K562 (cell line): ENCODE measurements at regions not wholly inside any gene's neighbourhood (a gene's known extent, or its start where the extent isn't known, plus 50 kb on each side); places are given as distances from the start of the nearest gene placed in this dataset.
A peak's percentile ranks its signal among the peaks of the same experiment; 100 is the strongest.

Source experiments
- ARID1B ChIP-seq: fragments of 450-650 bp; IDR thresholded peaks from 2 replicates; pipeline ENCODE4 v1.6.1; 2016; ENCODE audit warnings: antibody characterized with exemption, mild to moderate bottlenecking, inconsistent platforms
- BCL6 ChIP-seq: fragments of 250-450 bp; sonication (Bioruptor Pico); IDR thresholded peaks from 2 replicates; pipeline ENCODE4 v1.4.0; 2020
- FIP1L1 ChIP-seq: fragments of 200-400 bp; formaldehyde crosslinking; IDR thresholded peaks from 2 replicates; pipeline ENCODE4 v1.6.1; 2018; ENCODE audit warnings: mild to moderate bottlenecking, low read depth, low read length; ENCODE audit not compliant: poor library complexity, severe bottlenecking
- GABPB2 ChIP-seq: fragments of 250-450 bp; sonication (Bioruptor Pico); conservative IDR thresholded peaks from 2 replicates; pipeline ENCODE4 v1.5.1; 2021; ENCODE audit warnings: mild to moderate bottlenecking
- HBP1 ChIP-seq: fragments of 450-650 bp; formaldehyde crosslinking; IDR thresholded peaks from 2 replicates; pipeline ENCODE4 v1.4.0; 2022; ENCODE audit warnings: missing genetic modification characterization
- KDM1A ChIP-seq, 2 experiments: fragments of 450-650 bp; IDR thresholded peaks; 2 replicates each; pipeline ENCODE4 v1.6.1; 2016; ENCODE audit warnings: mild to moderate bottlenecking in 2 of 2
- MAFG ChIP-seq: fragments of 450-650 bp; conservative IDR thresholded peaks from 2 replicates; pipeline ENCODE4 v1.6.1; 2016; ENCODE audit warnings: missing genetic modification characterization, missing compliant biosample characterization
- MEF2A ChIP-seq: IDR thresholded peaks from 2 replicates; pipeline ENCODE4 v1.6.1; 2011; ENCODE audit warnings: low read depth, mild to moderate bottlenecking, low read length, moderate library complexity; ENCODE audit not compliant: control insufficient read depth
- MEIS2 ChIP-seq: fragments of 450-650 bp; IDR thresholded peaks from 2 replicates; pipeline ENCODE4 v1.6.1; 2014; ENCODE audit warnings: mild to moderate bottlenecking; ENCODE audit not compliant: partially characterized antibody
- PHTF2 ChIP-seq: fragments of 250-450 bp; sonication (Bioruptor Pico); IDR thresholded peaks from 2 replicates; pipeline ENCODE4 v1.5.0; 2021; ENCODE audit warnings: mild to moderate bottlenecking
- POLR2A ChIP-seq: fragments of 450-650 bp; conservative IDR thresholded peaks from 2 replicates; pipeline ENCODE4 v1.6.1; 2016
- RBM25 ChIP-seq: fragments of 200-400 bp; formaldehyde crosslinking; IDR thresholded peaks from 2 replicates; pipeline ENCODE4 v1.6.1; 2018; ENCODE audit warnings: low read length, low read depth, moderate library complexity; ENCODE audit not compliant: severe bottlenecking
- RUNX1 ChIP-seq: sonication (generic); IDR thresholded peaks from 2 replicates; pipeline ENCODE4 v1.6.1; 2016; ENCODE audit warnings: antibody characterized with exemption, low read depth
- SMAD4 ChIP-seq: fragments of 250-450 bp; sonication (Bioruptor Pico); conservative IDR thresholded peaks from 2 replicates; pipeline ENCODE4 v1.8.0; 2021; ENCODE audit warnings: inconsistent platforms, mild to moderate bottlenecking, moderate library complexity
- SMARCA4 ChIP-seq: fragments of 450-650 bp; IDR thresholded peaks from 2 replicates; pipeline ENCODE4 v1.6.1; 2016
- YBX1 ChIP-seq: fragments of 450-650 bp; IDR thresholded peaks from 2 replicates; pipeline ENCODE4 v1.7.1; 2016; ENCODE audit warnings: mild to moderate bottlenecking
- ZKSCAN8 ChIP-seq: fragments of 200-800 bp; sonication (Bioruptor generic); IDR thresholded peaks from 2 replicates; pipeline ENCODE4 v1.6.1; 2016; ENCODE audit warnings: missing genetic modification characterization, missing compliant biosample characterization
- ZNF146 ChIP-seq: IDR thresholded peaks from one replicate; pipeline ENCODE4 v1.6.1; 2018; ENCODE audit warnings: missing compliant biosample characterization; ENCODE audit not compliant: unreplicated experiment
- ZNF24 ChIP-seq: fragments of 450-650 bp; IDR thresholded peaks from 2 replicates; pipeline ENCODE4 v1.6.1; 2016
- ZNF3 ChIP-seq: fragments of 250-450 bp; sonication (Bioruptor Pico); IDR thresholded peaks from 2 replicates; pipeline ENCODE4 v1.5.0; 2021; ENCODE audit warnings: mild to moderate bottlenecking, moderate library complexity
- ZNF740 ChIP-seq, 3 experiments: fragments of 200-800 bp in 1 of 3; sonication (Bioruptor generic) in 1 of 3; sonication (generic) in 1 of 3; formaldehyde crosslinking in 1 of 3; IDR thresholded peaks; 2 replicates each; pipeline versions ENCODE4 v1.6.1 to v1.8.0; 2016 to 2022; ENCODE audit warnings: mild to moderate bottlenecking in 2 of 3, missing compliant biosample characterization in 2 of 3, missing genetic modification characterization in 2 of 3, missing genetic modification reagents in 1 of 3
- ZNF77 ChIP-seq: fragments of 250-450 bp; sonication (Bioruptor Pico); IDR thresholded peaks from 2 replicates; pipeline ENCODE4 v1.5.0; 2020
- TF ChIP-seq, protein P1 (sequence below): conservative IDR thresholded peaks from 2 replicates; pipeline ENCODE4 v1.6.1; 2011; ENCODE audit warnings: low read depth, mild to moderate bottlenecking, low read length; ENCODE audit not compliant: control insufficient read depth
- TF ChIP-seq, protein P2 (sequence below): sonication (generic); formaldehyde crosslinking; IDR thresholded peaks from 2 replicates; pipeline ENCODE4 v1.8.0; 2022; ENCODE audit warnings: mild to moderate bottlenecking, missing genetic modification reagents, borderline replicate concordance
- TF ChIP-seq, protein P3 (sequence below), 2 experiments: fragments of 450-650 bp in 1 of 2; sonication (generic) in 1 of 2; formaldehyde crosslinking in 1 of 2; IDR thresholded peaks in 1 of 2; conservative IDR thresholded peaks in 1 of 2; 2 replicates each; pipeline versions ENCODE4 v1.6.1 to v1.8.1; 2016 to 2023; ENCODE audit warnings: mild to moderate bottlenecking in 2 of 2, moderate library complexity in 2 of 2, inconsistent platforms in 1 of 2, missing genetic modification reagents in 1 of 2

DNA sequence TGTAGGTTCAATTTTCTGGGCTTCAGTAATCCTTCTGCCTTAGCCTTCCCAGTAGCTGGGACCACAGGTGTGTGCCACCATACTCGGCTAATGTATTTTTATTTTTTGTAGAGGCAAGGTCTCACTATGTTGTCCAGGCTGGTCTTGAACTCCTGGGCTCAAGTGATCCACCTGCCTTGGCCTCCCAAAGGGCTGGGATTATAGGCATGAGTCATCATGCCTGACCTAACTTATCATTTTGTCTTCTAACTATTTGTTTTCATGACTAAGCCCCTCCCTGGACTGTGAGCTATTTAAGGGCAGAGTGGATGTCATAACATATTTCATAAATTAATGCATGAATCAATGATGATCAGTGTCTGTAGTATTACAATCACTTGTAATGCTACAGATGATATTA is 56.1 kb upstream of the PIAS1 start (continued):
- no peak for TF ChIP-seq ZKSCAN8 (CRISPR knock-in tag)
- TF ChIP-seq, protein P1, sequence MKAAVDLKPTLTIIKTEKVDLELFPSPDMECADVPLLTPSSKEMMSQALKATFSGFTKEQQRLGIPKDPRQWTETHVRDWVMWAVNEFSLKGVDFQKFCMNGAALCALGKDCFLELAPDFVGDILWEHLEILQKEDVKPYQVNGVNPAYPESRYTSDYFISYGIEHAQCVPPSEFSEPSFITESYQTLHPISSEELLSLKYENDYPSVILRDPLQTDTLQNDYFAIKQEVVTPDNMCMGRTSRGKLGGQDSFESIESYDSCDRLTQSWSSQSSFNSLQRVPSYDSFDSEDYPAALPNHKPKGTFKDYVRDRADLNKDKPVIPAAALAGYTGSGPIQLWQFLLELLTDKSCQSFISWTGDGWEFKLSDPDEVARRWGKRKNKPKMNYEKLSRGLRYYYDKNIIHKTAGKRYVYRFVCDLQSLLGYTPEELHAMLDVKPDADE, result no peak
- TF ChIP-seq KDM1A (IDR thresholded peaks at IDR 0.05), result 0 out of 4 replicates have a peak, but pooled peaks of 1 of the 2 experiments have one; percentile 27
- TF ChIP-seq RBM25, result no peak
- peak; percentile 55 for TF ChIP-seq MEIS2
- TF ChIP-seq MAFG (tag), result peak; percentile 48
- TF ChIP-seq BCL6 (CRISPR knock-in tag), result no peak
- no peak for TF ChIP-seq ZNF740 (CRISPR knock-in tag; IDR thresholded peaks at IDR 0.05)
- no peak for TF ChIP-seq ZNF740 (tag; IDR thresholded peaks at IDR 0.05)
- TF ChIP-seq MEF2A, result 0 out of 2 replicates have a peak, but pooled peaks have one; percentile 8
- TF ChIP-seq ZNF77 (CRISPR knock-in tag), result no peak
- TF ChIP-seq, protein P2, sequence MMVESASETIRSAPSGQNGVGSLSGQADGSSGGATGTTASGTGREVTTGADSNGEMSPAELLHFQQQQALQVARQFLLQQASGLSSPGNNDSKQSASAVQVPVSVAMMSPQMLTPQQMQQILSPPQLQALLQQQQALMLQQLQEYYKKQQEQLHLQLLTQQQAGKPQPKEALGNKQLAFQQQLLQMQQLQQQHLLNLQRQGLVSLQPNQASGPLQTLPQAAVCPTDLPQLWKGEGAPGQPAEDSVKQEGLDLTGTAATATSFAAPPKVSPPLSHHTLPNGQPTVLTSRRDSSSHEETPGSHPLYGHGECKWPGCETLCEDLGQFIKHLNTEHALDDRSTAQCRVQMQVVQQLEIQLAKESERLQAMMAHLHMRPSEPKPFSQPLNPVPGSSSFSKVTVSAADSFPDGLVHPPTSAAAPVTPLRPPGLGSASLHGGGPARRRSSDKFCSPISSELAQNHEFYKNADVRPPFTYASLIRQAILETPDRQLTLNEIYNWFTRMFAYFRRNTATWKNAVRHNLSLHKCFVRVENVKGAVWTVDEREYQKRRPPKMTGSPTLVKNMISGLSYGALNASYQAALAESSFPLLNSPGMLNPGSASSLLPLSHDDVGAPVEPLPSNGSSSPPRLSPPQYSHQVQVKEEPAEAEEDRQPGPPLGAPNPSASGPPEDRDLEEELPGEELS (CRISPR knock-in tag), result no peak
- no peak for TF ChIP-seq SMAD4 (CRISPR knock-in tag)
- TF ChIP-seq PHTF2, result no peak
- peak; percentile 56 for TF ChIP-seq ARID1B
- peak; percentile 49; the same call in 1 of the 2 replicates for TF ChIP-seq SMARCA4
- no peak for TF ChIP-seq ZNF24
- no peak for TF ChIP-seq FIP1L1
- no peak for TF ChIP-seq YBX1
- TF ChIP-seq ZNF3 (CRISPR knock-in tag), result no peak
- TF ChIP-seq RUNX1, result no peak
- no peak for TF ChIP-seq ZNF146 (CRISPR knock-in tag)
- TF ChIP-seq HBP1 (CRISPR knock-in tag), result no peak
- no peak for TF ChIP-seq POLR2A
- TF ChIP-seq, protein P3, sequence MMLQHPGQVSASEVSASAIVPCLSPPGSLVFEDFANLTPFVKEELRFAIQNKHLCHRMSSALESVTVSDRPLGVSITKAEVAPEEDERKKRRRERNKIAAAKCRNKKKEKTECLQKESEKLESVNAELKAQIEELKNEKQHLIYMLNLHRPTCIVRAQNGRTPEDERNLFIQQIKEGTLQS (IDR thresholded peaks at IDR 0.05), result peak; percentile 96
- TF ChIP-seq, protein P3 (CRISPR knock-in tag; conservative IDR thresholded peaks at IDR 0.05), result no peak
- no peak for TF ChIP-seq GABPB2 (CRISPR knock-in tag)
